ENCODE measurements at regions not wholly inside any gene's neighbourhood (a gene's known extent, or its start where the extent isn't known, plus 50 kb on each side); places are given as distances from the start of the nearest gene placed in this dataset.
"Not testable (repeated sequence)": the region's sequence is repeated elsewhere in the genome, so short reads cannot be mapped to it uniquely, and the experiment has no call there.

DNA sequence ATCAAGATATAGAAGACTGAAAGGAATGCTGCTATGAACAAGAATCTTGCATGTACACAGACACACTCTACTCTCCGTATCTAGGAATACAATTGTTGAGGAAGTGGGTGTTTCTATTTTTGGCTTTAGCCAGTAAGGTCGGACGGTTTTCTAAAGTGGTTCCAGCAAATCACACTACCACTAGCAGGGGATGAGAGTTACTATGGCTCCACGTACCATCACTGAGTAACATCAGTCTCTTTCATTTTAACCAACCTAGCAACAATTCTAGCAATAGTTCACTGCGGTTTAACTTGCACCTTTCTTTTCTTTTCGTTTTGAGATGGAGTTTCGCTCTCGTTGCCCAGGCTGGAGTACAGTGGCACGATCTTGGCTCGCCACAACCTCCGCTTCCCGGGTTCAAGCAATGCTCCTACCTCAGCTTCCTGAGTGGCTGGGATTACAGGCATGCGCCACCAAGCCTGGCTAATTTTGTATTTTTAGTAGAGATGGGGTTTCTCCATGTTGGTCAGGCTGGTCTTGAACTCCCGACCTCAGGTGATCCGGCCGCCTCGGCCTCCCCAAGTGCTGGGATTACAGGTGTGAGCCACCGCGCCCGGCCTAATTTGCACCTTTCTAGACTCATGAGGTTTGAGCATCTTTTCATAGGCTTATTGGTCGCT lies 103.2 kb upstream of the ZNF746 start:
- TF ChIP-seq, protein P1, sequence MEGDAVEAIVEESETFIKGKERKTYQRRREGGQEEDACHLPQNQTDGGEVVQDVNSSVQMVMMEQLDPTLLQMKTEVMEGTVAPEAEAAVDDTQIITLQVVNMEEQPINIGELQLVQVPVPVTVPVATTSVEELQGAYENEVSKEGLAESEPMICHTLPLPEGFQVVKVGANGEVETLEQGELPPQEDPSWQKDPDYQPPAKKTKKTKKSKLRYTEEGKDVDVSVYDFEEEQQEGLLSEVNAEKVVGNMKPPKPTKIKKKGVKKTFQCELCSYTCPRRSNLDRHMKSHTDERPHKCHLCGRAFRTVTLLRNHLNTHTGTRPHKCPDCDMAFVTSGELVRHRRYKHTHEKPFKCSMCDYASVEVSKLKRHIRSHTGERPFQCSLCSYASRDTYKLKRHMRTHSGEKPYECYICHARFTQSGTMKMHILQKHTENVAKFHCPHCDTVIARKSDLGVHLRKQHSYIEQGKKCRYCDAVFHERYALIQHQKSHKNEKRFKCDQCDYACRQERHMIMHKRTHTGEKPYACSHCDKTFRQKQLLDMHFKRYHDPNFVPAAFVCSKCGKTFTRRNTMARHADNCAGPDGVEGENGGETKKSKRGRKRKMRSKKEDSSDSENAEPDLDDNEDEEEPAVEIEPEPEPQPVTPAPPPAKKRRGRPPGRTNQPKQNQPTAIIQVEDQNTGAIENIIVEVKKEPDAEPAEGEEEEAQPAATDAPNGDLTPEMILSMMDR (IDR thresholded peaks at IDR 0.05) = not testable (repeated sequence)
- TF ChIP-seq POLR2A (IDR thresholded peaks at IDR 0.05) = not testable (repeated sequence)
